Neural progenitor cell (in vitro differentiated cells): ENCODE measurements at regions not wholly inside any gene's neighbourhood (a gene's known extent, or its start where the extent isn't known, plus 50 kb on each side); places are given as distances from the start of the nearest gene placed in this dataset. TPM values are rescaled to one million over a fixed set of nuclear protein-coding genes. Genes with fewer than 3 reads are reported as not detected.

Source experiments
- DNase-seq: peaks from one replicate; pipeline ENCODE4 v3.0.0-alpha.2; 2016; ENCODE audit warnings: low spot score
- H2AFZ ChIP-seq: fragments of 200-600 bp; sonication (generic); replicated peaks from 2 replicates; pipeline ENCODE4 v1.6.1; 2016; ENCODE audit warnings: antibody characterized with exemption
- H3F3A ChIP-seq: fragments of 200-600 bp; sonication (generic); 2 replicates; pipeline ENCODE4 v1.6.1; 2016; ENCODE audit warnings: antibody characterized with exemption, low read depth
- H3K27ac ChIP-seq: fragments of 200-600 bp; sonication (generic); 2 replicates; pipeline ENCODE4 v1.5.1; 2016; ENCODE audit warnings: mild to moderate bottlenecking
- H3K27me3 ChIP-seq: fragments of 200-600 bp; sonication (generic); 2 replicates; pipeline ENCODE4 v1.6.1; 2016; ENCODE audit warnings: mild to moderate bottlenecking, moderate library complexity
- H3K36me3 ChIP-seq: fragments of 200-600 bp; sonication (generic); 2 replicates; pipeline ENCODE4 v1.5.1; 2016
- H3K4me1 ChIP-seq: fragments of 200-600 bp; sonication (generic); 2 replicates; pipeline ENCODE4 v1.6.1; 2016; ENCODE audit warnings: mixed run types
- H3K4me2 ChIP-seq: fragments of 200-600 bp; sonication (generic); 2 replicates; pipeline ENCODE4 v1.6.1; 2016
- H3K4me3 ChIP-seq: fragments of 200-600 bp; sonication (generic); 2 replicates; pipeline ENCODE4 v1.5.1; 2016
- H3K79me2 ChIP-seq: fragments of 200-600 bp; sonication (generic); 2 replicates; pipeline ENCODE4 v1.6.1; 2016; ENCODE audit warnings: low read depth
- H3K9ac ChIP-seq: fragments of 200-600 bp; sonication (generic); 2 replicates; pipeline ENCODE4 v1.6.1; 2016
- H3K9me3 ChIP-seq: fragments of 200-600 bp; sonication (generic); 2 replicates; pipeline ENCODE4 v1.5.1; 2016; ENCODE audit warnings: low read depth
- H4K20me1 ChIP-seq: fragments of 200-600 bp; sonication (generic); 2 replicates; pipeline ENCODE4 v1.6.1; 2016; ENCODE audit warnings: low read depth
- H3K27ac Mint-ChIP-seq: 3 replicates; pipeline ENCODE4 v1.8.0; 2021; ENCODE audit warnings: mixed read lengths
- H3K27me3 Mint-ChIP-seq: 2 replicates; pipeline ENCODE4 v1.8.0; 2022; ENCODE audit warnings: low read depth, mild to moderate bottlenecking, inconsistent platforms, moderate library complexity, mixed read lengths; ENCODE audit not compliant: insufficient read depth
- H3K36me3 Mint-ChIP-seq: 3 replicates; pipeline ENCODE4 v1.8.0; 2021; ENCODE audit warnings: mixed read lengths
- H3K4me1 Mint-ChIP-seq: 3 replicates; pipeline ENCODE4 v1.8.0; 2021; ENCODE audit warnings: mixed read lengths
- H3K4me3 Mint-ChIP-seq: 3 replicates; pipeline ENCODE4 v1.8.0; 2021; ENCODE audit warnings: mild to moderate bottlenecking, moderate library complexity, mixed read lengths
- H3K9me3 Mint-ChIP-seq: 3 replicates; pipeline ENCODE4 v1.8.0; 2020; ENCODE audit warnings: mixed read lengths
- CTCF ChIP-seq: fragments of 200-600 bp; sonication (generic); IDR thresholded peaks from 2 replicates; pipeline ENCODE4 v1.5.1; 2017; ENCODE audit warnings: antibody characterized with exemption, mild to moderate bottlenecking
- EZH2 ChIP-seq: fragments of 200-600 bp; sonication (generic); IDR thresholded peaks from 2 replicates; pipeline ENCODE4 v1.6.1; 2017; ENCODE audit warnings: antibody characterized with exemption, mild to moderate bottlenecking, moderate library complexity
- small RNA-seq: library from RNA; depleted of rRNA; stranded (forward); fragments of <200 nt; gene quantifications from one replicate; pipeline ENCODE3, GENCODE V24; 2015

- TF ChIP-seq EZH2 (no peak), CTCF (peak; percentile 11)
- Histone ChIP-seq H3F3A (no peaks in the 10 kb centered on the region), H3K4me1 (peaks cover 7% of the 10 kb centered on the region), H3K27ac (no peak overlapping the region), H3K9me3 (no peaks in the 10 kb centered on the region), H3K36me3 (no peaks in the 10 kb centered on the region), H2AFZ (no peak overlapping the region), H3K27me3 (no peaks in the 10 kb centered on the region), H3K9ac (no peak overlapping the region), H4K20me1 (no peaks in the 10 kb centered on the region), H3K4me2 (no peak overlapping the region), H3K79me2 (no peaks in the 10 kb centered on the region), H3K4me3 (no peak overlapping the region)
- Mint-ChIP-seq H3K4me3 (no peak overlapping the region), H3K27me3 (peaks cover 11% of the 10 kb centered on the region), H3K27ac (peak overlapping the region; percentile 91), H3K36me3 (no peaks in the 10 kb centered on the region), H3K4me1 (peaks cover 28% of the 10 kb centered on the region), H3K9me3 (peaks cover 14% of the 10 kb centered on the region)
- DNase-seq = no peak
Measured at GRCh38 chr11:15913261-15913660, 443.1 kb downstream of the SOX6 start.

Small RNA genes lying in the stretch of these regions (small RNA-seq; reads per million reads assigned to genes)
- not detected for gene RF00324
